ENCODE measurements at regions not wholly inside any gene's neighbourhood (a gene's known extent, or its start where the extent isn't known, plus 50 kb on each side); places are given as distances from the start of the nearest gene placed in this dataset.

DNA sequence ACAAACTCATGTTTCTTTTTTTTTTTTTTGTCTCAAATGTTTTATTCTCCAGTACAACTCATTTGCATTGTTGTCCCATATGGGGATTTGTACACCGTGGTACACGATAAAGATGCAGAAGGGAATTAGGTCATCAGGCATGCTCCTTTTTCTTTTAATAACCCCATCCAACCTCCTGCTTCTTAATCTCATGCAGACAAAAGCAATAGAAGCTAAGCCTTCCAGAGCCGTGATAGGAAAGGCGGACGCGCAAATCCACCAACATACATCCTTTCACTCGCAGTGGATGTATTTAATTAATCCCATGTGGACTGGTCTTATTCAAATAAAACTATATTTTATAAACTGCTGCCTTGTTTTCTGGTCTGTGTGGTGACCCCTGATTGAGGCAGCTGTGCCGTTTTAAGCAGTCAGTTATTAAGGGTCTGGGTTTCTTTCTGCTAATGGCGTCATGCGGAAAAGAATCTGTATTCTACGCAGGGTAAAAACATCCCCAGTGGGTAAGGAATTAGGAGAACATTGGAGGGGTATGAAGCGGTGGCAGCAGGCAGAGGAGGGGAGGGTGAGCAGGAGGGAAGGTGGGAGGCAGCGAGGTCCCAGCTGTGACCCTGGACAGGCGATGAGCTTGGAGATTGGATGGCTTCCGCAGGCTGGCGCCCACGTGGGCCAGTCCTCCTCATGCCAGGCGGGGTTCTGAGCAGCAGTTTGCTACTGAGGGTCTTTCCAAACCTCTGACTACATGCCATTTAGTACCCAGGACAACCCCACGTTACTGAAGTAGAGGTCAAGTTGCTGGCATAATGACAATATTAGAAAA, 172.8 kb downstream of the LINC00237 start:
- DNase-seq: no peak

DNA sequence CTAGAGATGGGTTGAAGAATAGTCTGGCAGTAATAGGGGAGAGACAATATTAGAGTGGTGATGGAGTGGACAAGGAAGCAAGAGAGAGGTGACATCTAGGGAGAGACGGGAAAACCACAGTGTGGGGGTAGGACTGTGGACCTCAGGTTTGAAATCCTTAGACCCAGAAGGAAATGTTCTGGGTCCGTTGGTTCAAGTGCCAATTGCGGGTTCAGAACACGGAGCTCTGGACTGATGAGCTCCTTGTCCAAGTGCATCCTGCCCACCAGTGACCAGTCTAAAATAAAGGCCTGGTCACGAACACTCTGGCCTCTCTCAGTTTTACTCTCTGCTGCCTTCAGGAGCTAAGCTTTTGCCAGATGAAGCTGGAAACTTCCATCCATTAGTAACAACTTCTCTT, 174.0 kb downstream of the LINC00237 start:
- no peak for DNase-seq

DNA sequence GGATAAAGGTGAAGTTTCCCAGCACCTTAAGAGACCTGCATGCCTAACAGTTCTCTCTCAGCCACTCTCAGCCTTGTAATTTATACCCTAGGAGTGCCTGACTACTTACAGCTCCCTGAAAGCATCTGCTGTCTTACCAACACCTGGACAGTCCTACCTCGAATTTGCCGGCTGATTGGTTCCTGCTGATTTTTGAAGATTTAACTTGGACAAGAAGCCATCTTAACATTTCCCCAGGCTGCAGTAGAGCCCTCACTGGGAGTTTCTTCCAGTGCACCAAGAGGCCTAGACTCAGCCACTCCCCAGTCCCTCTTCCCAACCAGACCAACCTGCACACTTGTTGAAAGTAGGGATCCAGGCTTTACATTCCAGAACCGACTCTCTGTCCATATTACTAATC, 174.5 kb downstream of the LINC00237 start:
- no peak for DNase-seq

DNA sequence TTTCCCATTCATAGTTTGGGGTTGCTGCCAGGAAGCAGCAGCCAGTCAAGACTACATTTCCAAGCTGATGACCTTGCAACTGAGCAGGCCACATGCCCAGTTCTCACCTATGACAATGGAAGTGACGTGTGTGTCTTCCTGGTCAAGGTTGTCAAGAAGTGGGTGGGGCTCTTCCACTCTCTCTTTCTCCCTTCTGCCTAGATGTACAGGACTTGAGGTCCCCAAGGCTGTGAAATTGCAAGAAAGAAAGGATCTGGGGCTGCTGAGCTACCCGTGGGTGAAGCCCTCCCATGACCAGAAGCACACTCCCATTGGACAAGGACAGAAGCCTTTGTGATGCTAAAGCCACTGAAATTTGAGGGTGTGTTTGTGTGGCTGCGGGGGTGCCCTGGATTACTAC, 175.1 kb downstream of the LINC00237 start:
- no peak for DNase-seq

DNA sequence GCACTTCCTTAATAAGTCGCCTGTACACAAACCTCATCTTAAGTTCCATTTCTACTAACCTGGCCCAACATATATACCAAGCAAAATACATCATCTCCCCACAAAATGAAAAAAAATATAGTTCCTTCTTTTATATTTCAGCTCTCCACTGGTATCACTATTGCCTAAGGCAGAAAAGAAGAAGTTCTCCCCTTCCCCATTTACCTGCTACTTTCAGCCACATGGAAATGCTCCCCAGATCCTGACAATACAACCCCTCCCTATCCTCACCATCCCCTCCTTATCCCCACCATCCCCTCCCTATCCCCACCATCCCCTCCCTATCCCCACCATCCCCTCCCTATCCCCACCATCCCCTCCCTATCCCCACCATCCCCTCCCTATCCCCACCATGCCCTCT, 175.7 kb downstream of the LINC00237 start:
- no peak for DNase-seq

DNA sequence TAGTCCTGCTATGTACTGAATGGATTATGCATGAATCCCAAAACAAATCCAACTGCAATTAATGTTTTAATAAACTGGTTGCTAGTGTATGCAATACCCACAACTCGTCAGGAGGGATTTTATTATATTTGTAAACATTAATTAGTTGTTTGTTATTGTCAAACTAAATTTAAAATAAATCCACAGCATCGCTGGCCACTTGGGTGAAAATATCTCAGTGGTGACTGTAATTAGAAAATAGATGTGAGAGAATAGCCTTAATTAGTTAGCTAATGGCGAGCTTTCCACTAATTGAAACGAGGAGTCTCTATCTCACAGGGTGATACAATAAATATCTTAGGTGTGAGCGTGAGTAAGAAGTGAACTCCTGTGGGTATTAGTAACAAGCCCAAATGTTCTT, 176.8 kb downstream of the LINC00237 start:
- no peak for DNase-seq

DNA sequence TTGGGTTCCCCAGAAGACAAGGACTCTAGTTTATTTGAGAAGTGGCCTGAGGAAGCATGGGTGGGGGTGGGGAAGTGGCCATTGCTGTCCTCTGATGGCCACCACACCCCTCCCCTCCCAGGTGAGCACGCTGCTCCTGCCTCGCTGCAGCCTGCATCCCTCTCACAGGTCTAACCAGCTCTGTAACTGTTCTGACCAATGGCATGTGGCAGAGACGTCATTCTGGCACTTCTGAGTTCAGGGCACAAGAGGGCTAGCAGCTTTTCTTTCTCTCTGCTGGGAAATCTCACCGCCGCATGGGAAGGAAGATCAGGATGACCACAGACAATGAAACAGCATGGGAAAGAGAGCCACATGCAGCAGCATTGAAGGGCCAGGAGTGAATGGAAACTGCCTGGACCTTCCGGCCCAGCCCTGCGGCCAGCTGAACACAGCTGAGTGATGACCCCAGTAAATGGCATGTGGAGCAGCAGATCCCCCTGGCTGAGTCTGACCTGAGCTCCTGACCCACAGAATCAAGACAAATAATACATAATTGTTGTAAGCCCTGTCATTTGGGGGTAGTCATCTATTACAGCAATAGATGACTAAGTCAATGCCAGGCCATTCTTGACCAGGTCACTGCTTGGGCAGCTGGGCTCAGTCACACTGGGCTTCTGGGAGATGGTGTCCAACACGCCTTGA, 179.8 kb downstream of the LINC00237 start:
- DNase-seq: no peak

DNA sequence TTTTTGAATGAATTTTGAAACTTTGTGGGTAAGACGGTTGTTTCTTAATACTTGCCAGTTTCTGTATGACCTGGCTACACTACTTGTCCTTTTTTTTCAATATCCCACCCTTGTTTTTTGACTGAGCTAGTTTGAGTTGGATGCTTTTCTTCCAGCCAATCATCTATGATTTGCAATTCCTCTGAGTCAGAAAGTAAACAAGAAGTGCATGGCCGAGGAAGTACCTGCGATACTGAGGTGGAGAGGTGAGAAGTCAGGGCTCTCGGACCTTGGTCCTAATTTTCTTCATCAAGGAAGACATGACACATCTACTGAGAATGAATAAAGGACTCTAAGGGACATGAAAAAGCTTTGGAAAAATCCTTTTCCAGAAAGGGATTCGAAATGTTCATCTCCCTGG, 185.7 kb downstream of the LINC00237 start:
- no peak for DNase-seq

DNA sequence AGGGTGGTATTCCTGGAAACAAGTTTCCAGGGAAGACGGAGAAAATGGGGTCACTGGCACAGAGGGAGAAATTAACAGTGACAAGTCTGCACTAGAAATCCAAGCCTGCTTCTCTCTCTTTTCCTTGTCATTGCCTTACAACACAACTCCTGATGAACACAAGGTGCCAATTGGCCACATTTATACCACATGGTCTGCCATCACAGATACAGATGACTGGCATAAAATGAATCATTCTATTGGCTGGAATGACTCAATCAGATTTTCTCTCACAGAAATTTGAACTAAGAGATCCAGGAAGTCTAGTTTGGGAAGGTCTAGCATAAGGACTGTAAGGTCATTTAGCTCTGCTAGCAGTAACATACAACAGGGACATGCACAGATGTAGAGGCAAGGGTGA, 190.3 kb downstream of the LINC00237 start:
- DNase-seq: no peak

DNA sequence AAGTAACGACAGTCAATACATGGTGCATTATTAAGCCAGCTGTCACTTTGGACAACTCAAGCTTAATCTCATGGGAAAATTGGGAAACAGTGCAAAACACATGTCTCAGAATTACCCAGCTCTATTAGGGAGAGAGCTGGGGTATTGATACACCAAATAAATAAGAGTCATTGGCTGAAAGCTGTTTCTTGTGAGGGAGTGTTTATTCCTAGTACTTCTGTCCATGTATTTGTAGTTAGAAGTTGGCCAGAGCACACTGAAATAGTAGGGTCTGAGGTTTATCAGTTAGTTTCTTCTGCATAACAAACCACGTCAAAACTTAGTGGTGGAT, 192.0 kb upstream of the RALGAPA2 start:
- DNase-seq: no peak

DNA sequence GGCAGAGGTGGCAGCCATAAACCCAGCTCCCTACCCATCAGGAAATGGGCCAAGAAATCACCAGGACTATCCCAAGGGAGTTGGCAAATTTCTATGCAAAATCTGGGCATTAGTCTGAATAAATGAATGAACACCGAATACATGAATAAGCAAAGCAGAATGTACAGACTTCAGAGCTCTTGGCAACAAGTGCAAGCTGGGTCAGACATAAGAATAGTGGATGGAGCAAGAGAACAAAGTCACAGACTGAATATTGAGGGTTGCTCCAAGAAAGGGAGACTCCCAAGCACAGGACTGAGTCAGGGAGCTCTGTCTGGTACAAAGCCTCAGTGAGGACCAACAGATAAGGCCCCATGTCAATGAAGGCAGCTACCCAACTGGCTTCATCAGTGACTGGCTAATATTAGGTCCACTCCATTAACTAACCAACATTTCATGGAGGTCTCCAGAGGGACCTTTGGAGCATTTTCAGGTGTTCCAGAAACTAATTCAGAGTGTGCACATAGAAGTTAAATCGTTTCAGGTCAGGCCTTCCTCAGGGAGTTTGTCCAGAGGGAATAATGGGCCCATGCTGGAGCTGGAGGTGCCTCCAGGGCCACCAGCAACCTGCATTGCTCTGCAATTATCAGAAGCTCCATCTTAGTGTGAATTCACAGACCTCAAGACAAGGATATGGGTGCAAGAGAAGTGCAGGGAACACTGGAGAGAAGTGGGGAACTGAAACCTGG, 191.5 kb upstream of the RALGAPA2 start:
- DNase-seq: no peak

DNA sequence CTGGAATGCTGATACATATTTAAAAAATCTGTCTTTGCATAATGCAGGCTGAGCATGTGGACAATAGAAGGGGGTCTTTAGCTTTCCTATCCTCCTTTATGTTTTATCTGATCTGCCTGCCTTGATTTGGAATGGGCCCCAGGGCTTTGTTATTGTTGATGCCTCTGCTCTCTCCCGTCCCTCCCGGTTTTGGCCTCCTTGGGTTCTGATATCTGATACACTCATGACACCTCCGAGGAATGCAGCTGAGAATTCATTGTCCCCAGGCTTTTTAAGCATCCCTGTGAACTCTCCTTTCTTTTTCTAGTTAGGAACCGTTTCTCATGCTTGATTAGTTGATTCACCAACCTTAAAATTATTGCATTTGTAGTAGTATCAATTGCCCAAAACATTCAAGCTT, 185.5 kb upstream of the RALGAPA2 start:
- DNase-seq: no peak

DNA sequence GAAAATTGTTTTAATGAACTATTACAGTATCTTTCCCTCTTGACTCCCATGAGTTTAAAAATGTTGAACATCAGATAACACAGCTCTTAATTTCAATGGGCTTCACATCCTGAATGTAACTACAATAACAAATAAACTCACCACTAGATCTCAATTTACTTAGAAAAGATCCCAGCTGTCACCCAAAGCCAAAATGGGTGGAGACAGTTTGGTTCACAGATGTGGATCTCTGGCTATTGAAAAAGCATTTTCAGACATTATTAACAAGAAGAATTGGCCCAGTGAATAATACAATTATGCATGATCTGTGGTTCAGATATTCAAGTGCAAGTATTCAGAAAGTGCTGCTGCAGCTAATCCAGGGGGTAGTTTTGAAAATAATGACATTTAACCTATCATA, 184.7 kb upstream of the RALGAPA2 start:
- DNase-seq: no peak

DNA sequence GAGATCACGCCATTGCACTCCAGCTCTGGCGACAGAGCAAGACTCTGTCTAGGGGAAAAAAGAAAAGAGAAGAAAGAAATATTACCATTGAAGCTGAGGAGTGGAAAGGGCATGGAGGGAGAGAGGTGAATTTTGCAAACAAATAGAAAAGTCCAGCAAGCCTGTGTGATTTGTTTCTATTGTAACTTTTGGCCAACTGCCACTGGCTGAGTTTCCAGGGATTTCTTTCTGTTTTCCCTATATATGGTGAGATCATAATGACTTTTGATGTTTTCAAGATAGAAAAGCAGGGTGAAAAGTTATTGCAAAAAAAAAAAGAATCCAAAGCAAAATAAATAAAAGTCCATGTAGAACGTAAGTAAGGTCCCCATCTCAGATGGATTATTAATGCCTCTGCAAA, 184.2 kb upstream of the RALGAPA2 start:
- DNase-seq: no peak

DNA sequence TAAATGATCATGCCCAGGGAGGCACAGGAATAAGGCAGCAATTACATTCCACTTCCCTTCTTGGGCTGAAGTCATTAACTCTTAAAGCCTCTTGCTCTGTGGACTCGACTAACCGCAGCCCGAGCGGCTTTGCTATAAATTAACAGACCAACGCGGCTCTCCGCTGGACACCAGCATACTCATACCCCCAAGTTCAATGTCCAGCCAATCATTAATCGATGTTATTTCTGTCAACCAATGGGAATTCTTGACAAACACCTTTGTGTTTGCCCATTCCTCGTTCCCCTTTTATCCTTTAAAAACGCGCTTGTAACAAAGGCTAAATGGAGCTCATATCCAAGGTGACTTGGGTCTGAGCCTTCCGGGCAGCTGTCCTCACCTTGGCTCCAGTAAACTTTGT, 183.1 kb upstream of the RALGAPA2 start:
- no peak for DNase-seq

DNA sequence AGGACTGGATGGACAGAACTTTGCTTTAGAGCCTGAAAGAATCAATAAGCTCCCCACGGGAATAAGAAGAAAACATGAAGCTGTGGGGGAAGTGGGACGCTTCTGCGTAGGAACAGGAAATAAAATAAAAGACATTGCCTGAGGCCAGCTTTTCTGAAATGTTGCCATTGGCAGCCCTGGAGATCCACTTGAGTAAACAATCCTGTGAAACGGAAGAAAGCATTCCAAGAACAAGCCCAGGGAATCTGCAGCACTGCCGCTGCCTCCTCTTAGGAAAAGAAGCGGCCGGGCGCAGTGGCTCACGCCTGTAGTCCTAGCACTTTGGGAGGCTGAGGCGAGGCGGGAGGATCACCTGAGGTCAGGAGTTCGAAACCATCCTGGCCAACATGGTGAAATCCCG, 182.3 kb upstream of the RALGAPA2 start:
- DNase-seq: no peak

DNA sequence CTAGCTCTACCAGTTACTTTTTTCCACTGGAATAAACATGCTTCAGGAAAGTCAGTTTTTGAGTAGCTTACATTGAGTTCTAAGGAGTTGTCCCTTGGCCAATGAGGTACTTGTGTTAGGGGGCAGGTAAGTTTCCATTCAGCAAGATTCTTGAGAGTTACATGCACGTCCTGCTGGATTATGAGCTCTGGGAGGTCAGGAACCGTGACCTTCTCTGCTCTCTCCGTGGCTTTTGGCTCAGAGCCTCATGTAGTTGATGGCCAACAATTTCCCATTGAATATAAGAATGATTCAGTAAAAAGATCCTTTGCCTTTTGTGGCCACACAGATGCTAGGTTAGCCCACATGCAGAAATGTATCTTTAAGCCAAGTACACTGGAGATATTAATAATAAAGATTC, 181.8 kb upstream of the RALGAPA2 start:
- DNase-seq: no peak

DNA sequence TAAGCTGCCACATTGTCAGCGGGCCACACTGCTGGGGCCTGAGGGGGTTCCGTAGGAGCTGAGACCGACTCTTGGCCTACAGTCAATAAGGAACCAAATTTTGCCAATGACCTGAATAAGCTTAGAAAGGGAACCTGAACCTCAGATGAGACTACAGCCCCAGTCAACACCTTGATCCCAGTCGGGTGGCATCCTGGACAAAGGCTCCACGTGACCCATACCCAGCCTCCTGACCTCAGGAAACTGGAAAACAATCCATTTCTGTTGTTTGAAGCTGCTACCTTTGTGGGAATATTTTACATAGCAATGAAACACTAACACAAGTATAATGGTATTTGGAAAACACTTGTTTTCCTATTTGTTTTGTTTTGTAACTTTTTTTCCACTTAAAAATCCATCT, 179.9 kb upstream of the RALGAPA2 start:
- no peak for DNase-seq

DNA sequence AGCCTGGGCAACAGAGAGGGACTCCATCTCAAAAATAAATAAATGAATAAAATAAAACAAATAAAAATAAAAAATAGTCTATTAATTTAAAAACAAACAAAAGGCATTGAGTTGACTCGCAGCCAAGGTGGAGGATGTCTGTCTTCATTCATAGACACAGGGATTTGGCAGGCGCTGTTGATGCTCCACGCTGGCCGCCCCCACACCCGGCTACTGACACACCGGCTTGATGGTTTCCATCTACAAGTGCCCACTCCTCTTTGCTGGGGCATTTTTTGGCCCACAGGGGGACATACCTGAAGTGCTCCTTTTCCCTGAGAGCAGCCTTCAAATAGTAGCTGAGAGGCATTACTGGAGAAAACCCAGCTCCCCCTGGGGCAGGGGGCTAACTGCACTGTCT, 178.3 kb upstream of the RALGAPA2 start:
- no peak for DNase-seq

DNA sequence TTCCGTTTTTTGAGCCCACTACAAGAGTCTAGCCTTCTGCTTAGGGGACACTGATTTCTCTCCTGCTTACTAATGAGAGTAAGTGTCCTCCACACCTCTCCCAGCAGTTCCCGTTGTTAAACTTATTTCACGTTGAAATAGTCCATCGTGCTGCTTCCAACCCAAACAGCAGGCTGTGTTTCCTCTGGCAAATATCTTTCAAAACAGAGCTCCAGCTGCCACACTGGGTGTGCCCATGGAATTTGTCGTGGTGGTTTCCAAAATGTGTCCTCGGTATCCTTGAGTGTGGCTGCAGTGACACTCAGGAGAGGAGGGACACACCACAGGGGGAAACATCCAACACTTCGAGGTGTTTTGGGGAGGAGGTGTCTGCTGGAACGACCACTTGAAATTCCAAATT, 176.5 kb upstream of the RALGAPA2 start:
- no peak for DNase-seq

DNA sequence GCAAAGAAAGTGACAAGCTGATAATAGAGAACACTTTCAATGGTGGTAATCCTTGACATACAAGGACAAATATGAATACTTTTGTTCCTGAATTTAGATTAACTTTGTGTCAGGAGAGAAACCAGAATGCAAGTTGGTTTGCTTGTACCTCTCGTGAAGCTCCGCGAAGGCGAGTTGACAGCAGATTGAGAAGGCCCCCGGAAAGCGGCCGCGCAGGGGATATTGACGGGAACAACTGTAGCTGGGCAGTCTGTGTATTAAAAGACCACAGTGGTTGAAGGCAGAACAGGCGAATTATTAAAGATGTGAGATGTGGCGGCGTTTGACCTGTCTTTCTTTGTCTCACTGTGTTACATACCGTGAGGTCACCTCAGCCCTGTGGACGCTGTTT, 175.8 kb upstream of the RALGAPA2 start:
- DNase-seq: no peak

DNA sequence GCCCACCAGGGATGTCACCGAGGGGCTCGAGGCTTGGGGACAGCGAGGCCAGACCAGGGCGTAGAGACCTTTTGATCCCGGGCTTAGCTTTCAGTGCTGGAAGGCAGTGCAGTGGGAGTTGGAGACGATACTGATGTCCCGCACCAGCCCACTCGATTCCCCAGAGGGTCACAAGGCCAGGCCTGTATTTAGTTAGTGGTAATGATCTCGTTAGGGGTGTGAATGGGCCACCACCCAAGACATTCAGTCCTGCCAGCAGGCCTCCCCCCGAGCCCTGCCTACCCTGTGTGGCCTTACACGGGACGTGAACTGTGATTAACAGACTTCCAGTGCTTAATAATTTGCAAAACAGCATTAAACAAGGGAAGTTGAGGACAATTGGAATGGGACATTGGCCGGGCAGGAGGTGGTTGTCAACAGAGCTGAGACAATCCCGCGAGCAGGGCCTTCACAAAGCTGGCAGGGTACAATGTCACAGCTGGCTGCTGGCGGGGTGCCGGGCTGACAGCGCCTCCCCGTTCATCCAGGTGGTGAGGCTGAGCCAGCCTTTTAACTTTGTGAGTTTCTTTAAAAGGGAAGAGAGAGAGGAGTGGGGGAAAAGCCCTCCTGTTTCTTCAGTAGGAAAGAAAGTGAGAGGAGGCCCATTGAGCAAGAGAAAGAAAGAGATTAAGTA, 175.3 kb upstream of the RALGAPA2 start:
- no peak for DNase-seq

DNA sequence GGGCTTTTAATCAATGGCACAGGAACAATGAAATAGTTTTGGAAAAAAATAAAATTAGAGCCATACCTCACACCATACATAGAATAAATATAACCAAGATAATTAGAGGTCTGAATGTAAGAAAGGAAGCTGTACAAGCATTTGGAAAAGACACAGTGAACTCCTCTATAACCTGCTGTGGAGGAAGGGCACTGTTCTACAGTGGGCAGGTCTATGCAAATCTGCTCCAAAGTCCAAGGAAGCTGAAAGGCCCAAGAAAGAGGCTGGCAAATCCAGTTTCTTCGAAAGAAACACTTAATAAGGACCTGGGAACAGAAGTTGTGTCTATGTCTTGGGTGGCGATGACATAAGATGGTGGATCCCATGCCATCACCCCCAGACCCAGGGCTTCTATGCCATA, 169.4 kb upstream of the RALGAPA2 start:
- DNase-seq: no peak

DNA sequence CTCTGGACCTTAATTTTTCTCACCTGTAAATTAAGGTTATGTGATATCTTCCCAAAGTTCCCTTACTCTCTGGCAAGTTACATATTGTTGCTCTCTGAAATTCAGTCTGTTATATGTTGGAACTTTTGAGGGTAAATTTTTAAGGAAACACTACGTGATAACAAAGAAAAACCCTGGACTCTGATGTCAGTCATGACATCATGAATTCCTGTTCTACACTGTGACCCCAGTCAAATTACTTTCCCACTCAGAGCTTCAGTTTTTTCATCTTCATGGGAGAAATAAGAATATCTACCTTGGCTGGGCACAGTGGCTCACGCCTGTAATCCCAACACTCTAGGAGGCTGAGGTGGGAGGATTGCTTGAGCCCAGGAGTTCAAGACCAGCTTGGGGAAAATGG, 164.6 kb upstream of the RALGAPA2 start:
- DNase-seq: no peak

Data from GDM1 (cell line).